ENCODE measurements at regions not wholly inside any gene's neighbourhood (a gene's known extent, or its start where the extent isn't known, plus 50 kb on each side); places are given as distances from the start of the nearest gene placed in this dataset.

DNA sequence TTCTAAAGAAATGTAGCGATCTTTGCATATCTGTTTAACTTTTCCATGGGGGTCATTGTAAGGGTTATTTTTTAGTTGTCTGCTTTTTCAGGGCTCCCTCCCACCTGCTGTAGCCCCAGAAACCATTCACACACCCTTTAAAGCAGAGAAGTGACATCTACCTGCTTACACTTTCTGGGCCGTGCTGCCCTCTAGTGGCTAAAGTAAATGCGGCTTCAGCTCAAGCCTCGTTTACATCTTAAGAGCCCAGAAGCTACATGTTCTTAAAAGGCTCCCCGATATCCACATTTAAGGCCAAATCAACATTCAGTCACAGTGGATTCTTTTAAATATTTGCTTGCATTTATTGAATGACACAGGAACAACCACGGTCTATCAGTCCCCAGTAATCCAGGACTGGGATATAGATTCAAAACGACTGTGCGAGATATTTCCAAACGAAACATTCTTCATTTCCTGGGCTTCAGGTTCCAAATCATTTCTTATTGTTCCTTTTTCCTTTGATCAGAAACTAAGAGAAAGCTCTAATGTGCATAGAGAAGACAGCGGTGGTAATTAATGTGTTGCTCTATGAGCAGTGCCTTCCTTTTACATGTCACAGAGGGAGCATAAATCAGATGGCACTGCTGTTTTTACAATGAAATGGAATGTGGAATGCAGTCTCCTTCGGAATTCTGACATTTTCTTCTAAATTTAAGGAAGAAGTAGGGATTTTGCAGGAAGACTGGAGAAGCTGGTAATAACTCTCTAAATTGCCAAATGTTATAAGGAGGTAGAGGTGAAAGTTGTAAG, 119.9 kb downstream of the RASGEF1B start:
- Histone ChIP-seq H3K36me3 (ENCODE audit: control insufficient read depth in 1 of 2, insufficient read depth in 2 of 2, low read length in 2 of 2) (no peaks in the 10 kb centered on the region), H3K4me3 (ENCODE audit: low read depth in 1 of 2, low read length in 2 of 2) (no peak overlapping the region), H3K4me1 (ENCODE audit: control insufficient read depth in 1 of 2, insufficient read depth in 2 of 2, low read length in 2 of 2) (peaks cover 0 to 15% of the 10 kb centered on the region in 2 donors), H3K9ac (ENCODE audit: low read depth in 1 of 2, low read length in 2 of 2) (no peak overlapping the region), H3K9me3 (ENCODE audit: control insufficient read depth in 1 of 2, low read length in 2 of 2) (no peaks in the 10 kb centered on the region), H3K27ac (ENCODE audit: low read depth, low read length) (no peak overlapping the region), H3K27me3 (ENCODE audit: control insufficient read depth in 1 of 2, insufficient read depth in 2 of 2, low read length in 2 of 2) (peaks cover 0 to 2% of the 10 kb centered on the region in 2 donors)

DNA sequence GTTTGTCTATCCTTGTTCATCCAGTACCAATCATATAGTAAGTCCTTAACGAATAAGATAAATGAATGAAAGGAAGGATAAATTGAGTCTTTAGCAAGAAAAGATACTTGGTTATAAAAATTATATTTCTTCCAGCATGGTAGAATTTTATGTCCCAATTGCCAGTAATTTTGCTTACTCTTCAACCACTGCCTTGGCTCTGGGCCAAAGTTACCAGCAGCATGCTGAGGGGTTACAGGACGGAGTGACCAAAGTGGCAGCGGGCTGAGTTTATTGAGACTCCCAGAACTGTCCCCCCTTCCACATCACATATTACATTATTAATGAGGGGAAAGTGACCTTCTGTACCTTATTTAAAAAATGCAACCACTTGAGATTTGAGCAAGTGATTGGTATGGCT, 121.7 kb downstream of the RASGEF1B start:
- Histone ChIP-seq H3K36me3 (ENCODE audit: control insufficient read depth in 1 of 2, insufficient read depth in 2 of 2, low read length in 2 of 2) (no peaks in the 10 kb centered on the region), H3K9me3 (ENCODE audit: control insufficient read depth in 1 of 2, low read length in 2 of 2) (no peaks in the 10 kb centered on the region), H3K9ac (ENCODE audit: low read depth in 1 of 2, low read length in 2 of 2) (no peak overlapping the region), H3K27ac (ENCODE audit: low read depth, low read length) (no peak overlapping the region), H3K4me3 (ENCODE audit: low read depth in 1 of 2, low read length in 2 of 2) (no peak overlapping the region), H3K27me3 (ENCODE audit: control insufficient read depth in 1 of 2, insufficient read depth in 2 of 2, low read length in 2 of 2) (peaks cover 0 to 2% of the 10 kb centered on the region in 2 donors), H3K4me1 (ENCODE audit: control insufficient read depth in 1 of 2, insufficient read depth in 2 of 2, low read length in 2 of 2) (peaks cover 0 to 15% of the 10 kb centered on the region in 2 donors)

DNA sequence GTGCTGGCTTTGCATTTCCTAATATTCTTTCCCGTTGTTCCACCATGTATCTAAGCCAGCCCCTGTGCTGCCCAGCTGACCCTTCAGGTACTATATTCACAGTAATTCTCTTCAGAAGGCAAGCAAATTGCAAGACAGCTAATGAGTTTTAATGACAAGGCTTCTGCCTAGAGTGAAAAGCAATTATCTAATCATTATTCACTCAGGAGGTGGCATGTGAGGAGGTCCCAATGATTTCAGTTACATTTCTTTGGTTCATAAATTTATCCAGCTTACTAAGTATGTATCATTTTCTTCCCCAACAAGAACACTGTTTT, 123.0 kb downstream of the RASGEF1B start:
- peaks cover 0 to 2% of the 10 kb centered on the region in 2 donors for H3K27me3 ChIP-seq (ENCODE audit: control insufficient read depth in 1 of 2, insufficient read depth in 2 of 2, low read length in 2 of 2)
- no peak overlapping the region for H3K9ac ChIP-seq (ENCODE audit: low read depth in 1 of 2, low read length in 2 of 2)
- no peak overlapping the region for H3K27ac ChIP-seq (ENCODE audit: low read depth, low read length)
- no peaks in the 10 kb centered on the region for H3K36me3 ChIP-seq (ENCODE audit: control insufficient read depth in 1 of 2, insufficient read depth in 2 of 2, low read length in 2 of 2)
- H3K9me3 ChIP-seq (ENCODE audit: control insufficient read depth in 1 of 2, low read length in 2 of 2): no peaks in the 10 kb centered on the region
- H3K4me1 ChIP-seq (ENCODE audit: control insufficient read depth in 1 of 2, insufficient read depth in 2 of 2, low read length in 2 of 2): peaks cover 0 to 15% of the 10 kb centered on the region in 2 donors
- H3K4me3 ChIP-seq (ENCODE audit: low read depth in 1 of 2, low read length in 2 of 2): no peak overlapping the region

DNA sequence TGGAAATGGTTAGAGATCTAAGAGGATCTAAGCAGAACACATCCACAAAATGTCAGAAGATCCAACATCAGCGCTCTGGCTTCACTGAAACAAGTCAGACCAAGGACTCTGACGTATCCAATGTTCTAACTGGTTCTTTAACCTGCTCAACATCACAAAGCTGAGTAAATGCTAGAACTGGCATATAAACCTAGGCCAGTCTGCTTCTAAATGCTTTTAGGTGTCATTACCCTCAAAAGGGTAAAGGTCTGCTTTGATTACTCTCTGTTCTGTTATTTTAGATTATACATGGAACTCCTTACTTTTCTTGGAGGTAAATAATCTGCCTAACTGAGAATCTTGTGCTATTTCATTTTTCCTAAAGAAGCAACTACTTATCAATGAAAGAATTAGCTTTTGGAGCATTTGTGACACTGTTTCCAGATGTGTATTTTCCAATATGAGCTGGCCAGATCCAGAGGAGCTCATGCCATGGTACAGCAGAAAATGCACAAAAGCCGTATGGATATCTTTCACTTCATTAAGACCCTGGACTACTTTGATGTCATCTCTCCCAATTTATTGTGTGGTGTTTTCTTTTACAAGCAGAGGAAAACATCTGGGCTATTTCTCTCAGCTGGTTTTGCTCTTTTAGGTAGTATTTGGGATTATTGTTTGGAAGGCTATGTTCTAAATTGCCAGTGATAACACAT, 123.5 kb downstream of the RASGEF1B start:
- Histone ChIP-seq H3K4me1 (ENCODE audit: control insufficient read depth in 1 of 2, insufficient read depth in 2 of 2, low read length in 2 of 2) (peaks cover 0 to 15% of the 10 kb centered on the region in 2 donors), H3K27ac (ENCODE audit: low read depth, low read length) (no peak overlapping the region), H3K9ac (ENCODE audit: low read depth in 1 of 2, low read length in 2 of 2) (no peak overlapping the region), H3K4me3 (ENCODE audit: low read depth in 1 of 2, low read length in 2 of 2) (no peak overlapping the region), H3K9me3 (ENCODE audit: control insufficient read depth in 1 of 2, low read length in 2 of 2) (no peaks in the 10 kb centered on the region), H3K36me3 (ENCODE audit: control insufficient read depth in 1 of 2, insufficient read depth in 2 of 2, low read length in 2 of 2) (no peaks in the 10 kb centered on the region), H3K27me3 (ENCODE audit: control insufficient read depth in 1 of 2, insufficient read depth in 2 of 2, low read length in 2 of 2) (peaks cover 0 to 2% of the 10 kb centered on the region in 2 donors)

DNA sequence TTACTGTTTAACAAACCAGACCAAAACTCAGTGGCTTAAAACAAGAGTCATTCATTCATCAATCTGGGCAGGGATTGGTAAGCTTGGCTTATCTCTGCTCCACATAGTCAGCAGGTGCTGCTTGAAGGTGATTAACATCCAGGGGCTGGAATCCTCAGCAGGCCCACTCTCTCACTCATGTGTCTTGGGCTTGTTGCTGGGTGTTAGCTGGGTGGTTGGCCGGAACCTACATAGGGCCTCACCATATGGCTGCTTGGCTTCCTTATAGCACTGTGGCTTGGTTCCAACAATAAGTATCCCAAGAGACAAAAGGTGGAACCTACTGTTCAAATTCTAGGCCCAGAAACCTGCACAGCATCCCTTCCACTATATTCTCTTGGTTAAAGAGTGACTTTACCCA, 125.0 kb downstream of the RASGEF1B start:
- H3K27me3 ChIP-seq (ENCODE audit: control insufficient read depth in 1 of 2, insufficient read depth in 2 of 2, low read length in 2 of 2): no peaks in the 10 kb centered on the region
- peaks cover 0 to 15% of the 10 kb centered on the region in 2 donors for H3K4me1 ChIP-seq (ENCODE audit: control insufficient read depth in 1 of 2, insufficient read depth in 2 of 2, low read length in 2 of 2)
- no peak overlapping the region for H3K4me3 ChIP-seq (ENCODE audit: low read depth in 1 of 2, low read length in 2 of 2)
- no peak overlapping the region for H3K9ac ChIP-seq (ENCODE audit: low read depth in 1 of 2, low read length in 2 of 2)
- H3K36me3 ChIP-seq (ENCODE audit: control insufficient read depth in 1 of 2, insufficient read depth in 2 of 2, low read length in 2 of 2): no peaks in the 10 kb centered on the region
- no peak overlapping the region for H3K27ac ChIP-seq (ENCODE audit: low read depth, low read length)
- H3K9me3 ChIP-seq (ENCODE audit: control insufficient read depth in 1 of 2, low read length in 2 of 2): no peaks in the 10 kb centered on the region

DNA sequence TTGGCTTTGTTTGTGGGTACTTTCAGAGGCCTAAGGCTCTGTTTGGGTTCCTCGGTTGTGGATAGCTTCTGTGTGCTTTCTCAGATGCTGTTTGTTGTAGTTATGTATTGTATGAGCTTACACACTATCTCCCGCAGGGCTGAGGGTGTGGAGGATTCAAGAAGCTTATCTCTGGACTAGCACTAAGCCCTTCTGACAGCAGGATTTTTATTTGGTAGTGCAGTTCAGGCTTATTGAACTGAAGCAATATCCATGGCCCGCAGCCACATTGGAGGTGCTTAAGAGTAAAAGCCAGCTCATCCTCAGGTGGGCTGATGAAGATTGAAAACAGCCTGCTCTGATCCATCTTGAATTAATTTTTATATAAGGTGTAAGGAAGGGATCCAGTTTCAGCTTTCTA, 128.2 kb downstream of the RASGEF1B start:
- H3K27me3 ChIP-seq (ENCODE audit: control insufficient read depth in 1 of 2, insufficient read depth in 2 of 2, low read length in 2 of 2): no peaks in the 10 kb centered on the region
- peaks cover 0 to 8% of the 10 kb centered on the region in 2 donors for H3K4me1 ChIP-seq (ENCODE audit: control insufficient read depth in 1 of 2, insufficient read depth in 2 of 2, low read length in 2 of 2)
- no peaks in the 10 kb centered on the region for H3K9me3 ChIP-seq (ENCODE audit: control insufficient read depth in 1 of 2, low read length in 2 of 2)
- H3K36me3 ChIP-seq (ENCODE audit: control insufficient read depth in 1 of 2, insufficient read depth in 2 of 2, low read length in 2 of 2): no peaks in the 10 kb centered on the region
- no peak overlapping the region for H3K27ac ChIP-seq (ENCODE audit: low read depth, low read length)
- H3K4me3 ChIP-seq (ENCODE audit: low read depth in 1 of 2, low read length in 2 of 2): no peak overlapping the region
- no peak overlapping the region for H3K9ac ChIP-seq (ENCODE audit: low read depth in 1 of 2, low read length in 2 of 2)

DNA sequence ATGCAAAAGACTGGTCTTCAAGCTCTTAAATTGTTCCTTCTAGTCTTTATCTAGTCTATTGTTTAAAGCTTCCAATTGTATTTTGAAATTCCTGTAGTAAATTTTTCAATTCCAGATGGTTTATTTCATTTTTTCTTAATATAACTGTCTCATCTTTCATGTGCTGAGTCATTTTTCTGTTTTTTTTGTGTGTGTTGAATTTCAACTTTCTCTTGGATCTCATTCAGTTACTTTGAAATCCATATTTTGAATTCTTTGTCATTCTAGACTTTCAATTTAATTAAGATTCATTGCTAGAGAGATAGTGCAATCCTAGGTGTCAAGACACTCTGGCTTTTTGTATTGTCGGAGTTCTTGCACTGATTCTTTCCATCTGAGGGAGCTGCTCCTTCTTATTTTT, 128.0 kb upstream of the PRKG2 start:
- Histone ChIP-seq H3K9me3 (ENCODE audit: control insufficient read depth in 1 of 2, low read length in 2 of 2) (no peaks in the 10 kb centered on the region), H3K4me3 (ENCODE audit: low read depth in 1 of 2, low read length in 2 of 2) (no peak overlapping the region), H3K27ac (ENCODE audit: low read depth, low read length) (no peak overlapping the region), H3K9ac (ENCODE audit: low read depth in 1 of 2, low read length in 2 of 2) (no peak overlapping the region), H3K4me1 (ENCODE audit: control insufficient read depth in 1 of 2, insufficient read depth in 2 of 2, low read length in 2 of 2) (peaks cover 0 to 6% of the 10 kb centered on the region in 2 donors), H3K36me3 (ENCODE audit: control insufficient read depth in 1 of 2, insufficient read depth in 2 of 2, low read length in 2 of 2) (no peaks in the 10 kb centered on the region), H3K27me3 (ENCODE audit: control insufficient read depth in 1 of 2, insufficient read depth in 2 of 2, low read length in 2 of 2) (no peaks in the 10 kb centered on the region)

DNA sequence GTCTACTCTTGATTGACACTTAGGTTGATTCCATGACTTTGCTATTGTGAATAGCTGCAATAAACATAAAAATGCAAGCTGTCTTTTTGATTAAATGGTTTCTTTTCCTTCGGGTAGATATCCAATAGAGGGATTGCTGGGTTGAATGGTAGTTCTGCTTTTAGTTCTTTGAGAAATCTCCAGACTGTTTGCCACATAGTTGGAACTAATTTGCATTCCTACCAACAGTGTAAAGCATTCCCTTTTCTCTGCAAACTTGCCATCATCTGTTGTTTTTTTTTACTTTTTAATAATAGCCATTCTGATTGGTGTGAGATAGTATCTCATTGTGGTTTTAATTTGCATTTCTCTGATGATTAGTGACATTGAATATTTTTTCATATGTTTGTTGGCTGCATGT, 122.2 kb upstream of the PRKG2 start:
- H3K9me3 ChIP-seq (ENCODE audit: control insufficient read depth in 1 of 2, low read length in 2 of 2): no peaks in the 10 kb centered on the region
- H3K4me1 ChIP-seq (ENCODE audit: control insufficient read depth in 1 of 2, insufficient read depth in 2 of 2, low read length in 2 of 2): no peaks in the 10 kb centered on the region
- no peaks in the 10 kb centered on the region for H3K27me3 ChIP-seq (ENCODE audit: control insufficient read depth in 1 of 2, insufficient read depth in 2 of 2, low read length in 2 of 2)
- no peaks in the 10 kb centered on the region for H3K36me3 ChIP-seq (ENCODE audit: control insufficient read depth in 1 of 2, insufficient read depth in 2 of 2, low read length in 2 of 2)
- no peak overlapping the region for H3K4me3 ChIP-seq (ENCODE audit: low read depth in 1 of 2, low read length in 2 of 2)
- H3K9ac ChIP-seq (ENCODE audit: low read depth in 1 of 2, low read length in 2 of 2): no peak overlapping the region
- H3K27ac ChIP-seq (ENCODE audit: low read depth, low read length): no peak overlapping the region

DNA sequence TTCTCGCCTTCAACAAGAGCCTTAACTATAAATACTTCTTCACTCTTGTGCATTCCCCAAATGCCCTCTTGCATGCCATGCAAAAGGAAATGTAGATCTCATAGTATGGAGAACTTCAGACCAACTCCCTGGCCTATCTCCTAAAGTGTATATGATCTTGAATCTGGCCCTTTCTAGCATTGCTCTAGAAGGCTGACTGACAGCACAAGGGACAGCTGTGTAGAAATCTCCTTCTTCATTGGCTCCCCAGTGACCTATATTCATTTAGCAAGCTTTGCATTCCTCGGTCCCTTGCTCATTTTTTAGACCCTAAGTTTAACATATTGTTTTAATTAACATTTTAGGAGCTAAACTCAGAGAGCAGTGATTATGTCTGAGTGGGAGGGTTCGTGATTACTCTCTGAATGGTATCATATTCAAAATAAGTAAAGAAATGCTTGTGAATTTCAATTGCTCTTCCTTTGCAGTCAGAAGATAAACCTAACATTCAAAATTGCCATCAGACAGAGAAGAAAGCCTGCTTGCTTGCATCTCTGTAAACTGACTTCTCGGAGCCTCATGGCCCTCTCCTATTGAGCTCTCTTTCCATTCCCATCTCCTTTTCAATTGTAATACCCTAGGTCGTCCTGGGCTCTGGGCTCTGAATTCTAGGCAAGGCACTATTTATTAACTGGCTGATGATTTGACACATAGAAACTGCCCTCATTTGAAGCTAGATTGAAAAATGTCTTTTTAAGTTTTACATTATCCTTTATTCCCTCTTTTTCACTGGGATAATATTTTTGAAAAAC, 120.3 kb upstream of the PRKG2 start:
- no peaks in the 10 kb centered on the region for H3K36me3 ChIP-seq (ENCODE audit: control insufficient read depth in 1 of 2, insufficient read depth in 2 of 2, low read length in 2 of 2)
- H3K27me3 ChIP-seq (ENCODE audit: control insufficient read depth in 1 of 2, insufficient read depth in 2 of 2, low read length in 2 of 2): no peaks in the 10 kb centered on the region
- no peak overlapping the region for H3K9ac ChIP-seq (ENCODE audit: low read depth in 1 of 2, low read length in 2 of 2)
- no peaks in the 10 kb centered on the region for H3K9me3 ChIP-seq (ENCODE audit: control insufficient read depth in 1 of 2, low read length in 2 of 2)
- H3K27ac ChIP-seq (ENCODE audit: low read depth, low read length): no peak overlapping the region
- H3K4me1 ChIP-seq (ENCODE audit: control insufficient read depth in 1 of 2, insufficient read depth in 2 of 2, low read length in 2 of 2): no peaks in the 10 kb centered on the region
- no peak overlapping the region for H3K4me3 ChIP-seq (ENCODE audit: low read depth in 1 of 2, low read length in 2 of 2)

DNA sequence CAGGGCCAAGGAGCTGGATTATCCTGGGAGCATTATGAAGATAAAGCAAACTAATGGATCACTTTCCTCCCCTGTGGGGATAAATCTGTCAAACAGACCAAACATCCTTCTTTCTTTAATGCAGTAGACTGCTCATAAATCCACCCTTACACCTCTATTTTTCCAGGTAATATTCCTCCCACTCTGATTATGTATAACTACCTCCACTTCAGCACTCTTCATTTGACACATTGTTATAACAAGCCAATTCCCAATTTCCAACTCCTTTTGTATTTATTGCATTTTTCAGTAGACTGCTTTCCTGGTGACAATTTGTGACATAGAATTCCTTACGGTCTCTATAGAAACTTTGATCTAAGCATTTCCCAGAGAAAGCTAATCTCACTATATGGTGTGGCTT, 115.0 kb upstream of the PRKG2 start:
- no peak overlapping the region for H3K9ac ChIP-seq (ENCODE audit: low read depth in 1 of 2, low read length in 2 of 2)
- H3K9me3 ChIP-seq (ENCODE audit: control insufficient read depth in 1 of 2, low read length in 2 of 2): no peaks in the 10 kb centered on the region
- H3K27ac ChIP-seq (ENCODE audit: low read depth, low read length): no peak overlapping the region
- H3K27me3 ChIP-seq (ENCODE audit: control insufficient read depth in 1 of 2, insufficient read depth in 2 of 2, low read length in 2 of 2): no peaks in the 10 kb centered on the region
- no peaks in the 10 kb centered on the region for H3K36me3 ChIP-seq (ENCODE audit: control insufficient read depth in 1 of 2, insufficient read depth in 2 of 2, low read length in 2 of 2)
- no peak overlapping the region for H3K4me3 ChIP-seq (ENCODE audit: low read depth in 1 of 2, low read length in 2 of 2)
- no peaks in the 10 kb centered on the region for H3K4me1 ChIP-seq (ENCODE audit: control insufficient read depth in 1 of 2, insufficient read depth in 2 of 2, low read length in 2 of 2)
